ENCODE measurements at regions not wholly inside any gene's neighbourhood (a gene's known extent, or its start where the extent isn't known, plus 50 kb on each side); places are given as distances from the start of the nearest gene placed in this dataset.

DNA sequence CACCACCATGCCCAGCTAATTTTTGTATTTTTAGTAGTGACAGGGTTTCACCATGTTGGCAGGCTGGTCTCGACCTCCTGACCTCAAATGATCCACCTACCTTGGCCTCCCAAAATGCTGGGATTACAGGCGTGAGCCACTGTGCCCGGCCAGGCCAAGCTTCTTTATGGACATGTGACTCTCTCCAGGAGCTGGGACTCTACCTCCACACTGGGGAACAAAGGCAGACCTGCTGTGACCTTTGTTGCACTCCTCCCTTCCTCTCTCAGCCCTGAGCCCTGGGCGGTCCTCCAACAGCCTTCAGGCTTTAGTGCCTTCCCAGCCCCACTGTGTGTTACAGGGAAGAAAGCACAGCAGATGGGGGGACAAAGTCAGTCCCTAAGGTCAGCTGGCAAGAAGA lies 55.0 kb upstream of the DUSP5 start:
- no peak for DNase-seq

DNA sequence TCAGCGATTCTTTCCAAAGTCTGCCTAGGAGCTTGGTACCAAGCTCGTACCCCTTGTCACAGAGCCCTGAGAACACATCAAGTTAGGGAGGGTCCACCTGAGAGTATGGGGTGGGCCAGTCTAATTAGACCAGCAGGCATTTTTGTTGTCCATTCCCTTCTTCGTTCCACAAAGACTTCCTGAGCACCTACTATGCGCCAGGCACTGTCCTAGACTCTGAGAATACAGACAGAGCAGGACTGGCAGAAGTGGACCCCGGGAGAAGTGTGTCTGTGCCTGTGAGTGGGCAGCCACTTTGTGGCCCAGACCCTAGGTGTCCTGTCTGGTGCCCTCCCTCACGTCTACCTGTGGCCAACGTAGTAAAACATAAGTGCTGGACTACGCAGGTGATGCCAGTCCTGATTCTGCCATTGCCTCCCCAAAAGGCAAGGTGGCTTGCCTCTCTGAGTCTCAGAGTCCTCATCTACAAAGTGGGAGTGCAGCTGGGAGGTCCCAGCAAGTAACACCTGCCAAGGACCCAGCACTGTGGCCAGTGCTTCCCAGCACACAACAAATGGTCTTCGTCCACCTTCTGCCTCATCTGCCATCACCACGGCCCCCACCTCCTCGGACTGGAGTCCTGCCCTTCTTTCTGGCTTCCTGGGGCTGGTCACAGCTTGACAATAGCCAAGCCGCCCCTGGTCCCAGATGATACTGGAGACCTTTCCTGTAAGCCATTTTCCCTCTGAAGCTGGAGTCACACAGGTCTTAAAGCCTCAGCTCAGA lies 54.3 kb upstream of the DUSP5 start:
- no peak for DNase-seq

DNA sequence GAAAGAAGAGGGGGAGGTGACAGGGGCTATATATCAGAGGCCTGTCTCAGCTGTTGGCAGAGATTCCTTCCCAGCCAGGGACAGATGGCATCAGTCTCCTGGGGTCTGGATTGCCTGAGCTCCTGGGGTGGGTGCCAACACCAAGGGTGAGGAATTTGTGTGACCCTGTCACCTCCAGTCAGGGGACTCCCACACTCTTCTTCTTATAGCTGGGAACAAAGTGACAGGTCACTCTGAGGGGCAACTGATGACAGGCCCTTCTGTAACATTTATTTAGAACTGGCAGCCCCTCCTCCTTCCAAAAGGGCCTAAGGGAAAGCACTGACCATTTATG lies 53.7 kb upstream of the DUSP5 start:
- peak; percentile 82 for DNase-seq

DNA sequence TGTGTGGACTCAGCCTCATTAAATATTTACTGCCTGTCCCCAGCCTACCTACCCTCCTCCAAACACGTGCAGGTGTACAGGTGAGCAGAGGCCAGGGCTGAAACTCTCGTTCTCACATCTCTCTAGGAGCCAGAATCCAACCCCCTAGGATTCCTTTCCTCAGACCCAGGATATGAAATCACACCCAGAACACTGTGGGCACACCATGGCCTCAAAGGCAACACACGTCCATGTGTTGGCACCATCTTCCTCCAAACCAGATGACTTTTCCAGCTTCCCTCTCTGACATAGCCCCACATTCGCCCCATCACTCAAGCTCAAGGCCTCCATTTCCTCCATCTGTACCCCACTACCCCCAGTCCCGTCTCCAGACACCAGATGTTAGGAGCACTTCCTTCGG lies 51.8 kb upstream of the DUSP5 start:
- DNase-seq: no peak

DNA sequence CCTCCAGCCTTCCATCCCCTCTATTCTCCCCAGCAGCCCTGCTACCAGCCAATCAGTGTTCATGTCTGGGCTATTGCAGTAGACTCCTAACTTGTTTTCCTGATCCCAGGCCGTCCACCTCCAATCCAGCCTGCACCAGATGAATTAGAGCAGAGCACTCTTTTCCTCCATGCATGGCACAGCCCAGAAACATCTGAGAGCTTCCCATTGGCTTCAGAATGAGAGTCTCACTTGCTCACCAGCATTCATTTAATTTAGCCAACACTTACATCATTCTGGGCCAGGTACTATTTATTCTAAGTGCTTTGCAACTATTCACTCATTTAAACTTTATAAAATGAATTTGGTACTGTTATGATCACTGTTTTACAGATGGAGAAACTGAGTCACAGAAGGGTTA lies 51.4 kb upstream of the DUSP5 start:
- no peak for DNase-seq

DNA sequence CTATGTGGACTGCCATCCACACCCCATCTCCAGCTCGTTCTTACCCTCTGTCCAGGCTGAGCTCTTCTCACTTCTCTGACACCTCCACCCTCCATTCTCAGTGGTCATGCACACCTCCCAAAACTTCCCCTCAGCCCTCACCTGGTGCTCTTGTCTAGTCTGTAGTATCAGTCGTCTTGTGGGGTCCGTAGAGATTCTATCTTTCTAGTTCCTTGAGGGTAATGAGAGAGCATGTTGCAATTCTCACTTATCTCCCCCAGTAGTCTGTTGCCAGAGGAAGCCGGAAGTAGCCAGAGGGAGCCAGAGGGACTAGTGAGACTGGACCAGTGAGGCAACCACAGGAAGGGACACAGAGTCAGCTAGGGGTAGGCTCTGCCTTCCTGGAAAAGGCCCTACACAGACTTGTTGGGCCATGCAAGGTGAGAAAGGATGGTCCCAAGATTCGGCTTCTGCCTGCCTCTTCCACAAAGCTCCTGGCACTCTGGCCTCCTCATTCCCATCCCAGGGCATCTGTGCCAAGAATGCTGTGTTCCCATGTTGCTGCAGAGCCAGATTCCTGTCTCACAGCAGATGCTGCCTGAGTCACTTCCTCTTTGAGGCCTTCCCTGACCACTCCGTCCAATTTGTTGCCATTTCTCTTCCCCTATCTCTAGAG lies 50.6 kb upstream of the DUSP5 start:
- peak; percentile 12 for DNase-seq

DNA sequence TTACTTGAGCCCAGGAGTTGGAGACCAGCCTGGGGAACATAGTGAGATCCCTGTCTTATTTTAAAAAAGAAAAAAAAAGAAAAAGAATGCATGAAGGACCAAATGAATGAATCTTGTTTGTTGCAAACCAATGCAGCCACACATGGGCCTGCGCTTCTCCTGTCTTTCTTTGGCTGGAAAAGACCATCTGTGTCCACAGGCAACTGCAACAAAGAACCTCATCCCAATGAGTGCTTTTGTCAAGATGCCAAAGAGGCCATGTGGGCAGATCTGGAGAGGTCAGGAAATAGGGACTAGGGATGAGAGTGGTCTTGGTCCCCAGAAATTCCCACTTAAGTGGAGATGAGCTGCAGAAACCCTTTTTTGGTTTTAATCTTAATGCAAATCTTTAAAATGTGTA lies 49.8 kb upstream of the DUSP5 start:
- no peak for DNase-seq
